ENCODE measurements at regions not wholly inside any gene's neighbourhood (a gene's known extent, or its start where the extent isn't known, plus 50 kb on each side); places are given as distances from the start of the nearest gene placed in this dataset.
"Not testable (repeated sequence)": the region's sequence is repeated elsewhere in the genome, so short reads cannot be mapped to it uniquely, and the experiment has no call there.

- DNase-seq, result peak; percentile 79
These were observed 89.2 kb upstream of the ARID1B start for GRCh38 chr6:156687789-156688619.

DNA sequence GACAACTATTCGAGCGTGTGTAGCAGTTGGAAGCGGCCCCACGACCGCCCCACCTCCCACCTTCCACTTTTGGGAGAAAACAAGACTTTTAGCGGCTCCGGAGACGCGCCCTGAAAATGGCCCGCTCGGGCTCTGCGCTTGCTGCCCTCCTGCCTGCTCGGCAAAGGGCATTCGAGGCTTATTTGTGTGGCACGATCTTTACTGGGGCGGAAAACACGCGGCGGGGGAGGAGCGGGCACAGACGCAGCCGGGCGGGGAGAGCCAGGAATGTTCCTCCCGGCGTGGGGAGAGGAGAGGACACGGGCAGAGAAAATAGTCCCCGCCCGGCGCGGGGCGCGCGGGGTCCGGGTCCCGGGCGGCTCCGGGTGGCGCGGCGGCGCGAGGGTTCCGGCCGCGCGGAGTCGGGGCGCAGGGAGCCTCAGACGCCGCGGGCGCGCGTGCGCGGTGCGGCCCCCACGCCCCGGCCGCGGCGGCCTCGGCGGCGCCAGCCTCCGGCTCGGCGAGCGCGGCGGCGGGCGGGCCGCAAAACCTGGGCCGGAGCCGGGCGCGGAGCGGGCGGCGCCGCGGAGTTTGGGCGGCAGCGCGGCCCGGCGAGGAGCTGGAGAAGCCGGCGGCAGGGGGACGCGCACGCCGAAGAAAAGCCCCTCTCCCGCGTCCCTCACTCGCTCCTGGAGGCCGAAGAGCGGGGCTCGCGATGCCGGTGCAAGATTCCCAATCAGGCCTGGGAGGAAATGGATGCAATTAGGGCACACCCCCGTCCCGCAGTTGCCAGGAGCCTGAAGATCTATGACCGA lies 90.0 kb upstream of the ARID1B start:
- DNase-seq, result peak; percentile 73

DNA sequence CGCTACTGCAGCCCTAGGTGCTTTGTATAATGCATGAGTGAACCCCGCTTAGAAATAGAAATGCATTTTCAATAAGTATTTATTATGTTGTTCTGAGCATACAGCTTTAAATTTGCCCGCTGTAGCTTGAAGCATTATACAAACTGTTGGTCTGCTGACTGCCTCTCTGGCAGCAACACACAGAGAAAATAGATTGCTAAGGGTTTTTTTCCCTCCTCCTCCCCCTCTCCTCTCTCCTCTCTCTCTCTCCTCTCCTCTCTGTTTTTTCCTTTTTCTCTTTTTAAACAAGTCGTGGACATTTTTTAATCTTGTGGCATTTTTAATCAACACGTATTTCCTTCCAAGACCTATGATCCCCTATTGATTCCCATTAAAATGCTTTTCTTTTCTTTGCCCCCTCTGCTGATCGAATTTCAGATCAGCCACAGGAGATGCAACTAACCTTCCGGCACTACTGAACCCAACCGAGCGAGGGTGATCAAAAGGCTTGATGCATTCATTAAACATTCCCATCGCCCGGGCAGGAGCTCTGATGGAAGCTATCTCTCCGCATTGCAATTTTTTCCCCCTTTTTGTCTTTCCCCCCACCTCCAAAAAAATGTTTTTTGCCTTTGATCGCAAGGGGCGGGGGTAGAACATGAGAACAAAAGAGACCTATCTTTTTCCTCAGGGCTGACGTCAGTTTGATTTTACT lies 90.7 kb upstream of the ARID1B start:
- DNase-seq, result peak; percentile 82

DNA sequence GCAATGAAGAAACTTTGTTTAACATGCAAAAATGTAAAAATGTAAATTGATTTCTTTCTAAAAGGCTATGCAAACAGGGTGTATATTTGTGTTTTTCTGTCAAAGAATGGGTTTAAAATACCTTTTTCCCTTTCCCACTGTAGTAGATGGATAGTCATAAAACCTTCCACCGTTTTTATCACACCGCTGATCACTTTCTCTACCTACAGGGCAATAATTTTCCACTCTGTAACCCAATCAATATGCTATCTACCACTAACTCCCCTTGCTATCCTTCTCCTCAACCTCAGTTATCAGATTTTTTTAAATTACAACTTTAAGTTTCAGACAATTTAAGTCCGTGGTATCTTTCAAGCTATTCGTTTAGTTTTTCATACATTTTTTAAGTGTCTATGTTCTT lies 91.4 kb upstream of the ARID1B start:
- peak; percentile 3 for DNase-seq

DNA sequence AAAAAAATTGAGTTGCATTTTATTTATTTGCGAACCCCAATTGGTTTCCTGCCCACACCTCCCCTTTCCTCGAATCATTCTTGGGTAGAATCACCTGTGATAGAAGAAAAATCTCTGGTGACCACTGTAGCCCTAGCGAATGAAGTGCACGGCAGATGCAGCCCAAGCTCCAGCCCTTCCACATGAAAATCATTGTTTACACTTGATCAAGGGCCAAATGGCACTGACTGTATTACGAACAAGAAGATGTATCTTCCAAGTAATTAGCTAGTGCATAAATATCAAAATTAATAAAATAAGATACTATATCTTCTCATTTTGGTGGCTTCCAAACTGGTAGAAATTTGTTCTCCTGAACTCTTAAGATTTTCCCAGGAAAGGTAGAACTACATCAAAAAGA lies 93.4 kb upstream of the ARID1B start:
- no peak for DNase-seq

DNA sequence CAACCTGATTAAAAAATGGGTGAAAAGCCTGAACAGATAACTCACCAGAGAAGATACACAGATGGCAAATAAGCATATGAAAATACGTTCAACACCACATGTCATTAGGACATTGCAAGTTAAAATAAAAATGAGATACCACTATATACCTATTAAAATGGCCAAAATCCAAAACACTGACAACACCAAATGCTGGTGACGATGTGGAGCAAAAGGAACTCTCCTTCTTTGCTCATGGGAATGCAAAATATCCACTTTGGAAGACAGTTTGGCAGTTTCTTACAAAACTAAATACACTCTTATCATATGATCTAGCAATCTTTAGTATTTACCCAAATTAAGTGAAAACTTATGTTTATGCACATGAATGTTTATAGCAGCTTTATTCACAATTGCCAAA lies 100.5 kb upstream of the ARID1B start:
- DNase-seq, result no peak

- no peak for DNase-seq
These were observed 103.0 kb upstream of the ARID1B start for GRCh38 chr6:156674197-156674596.

DNA sequence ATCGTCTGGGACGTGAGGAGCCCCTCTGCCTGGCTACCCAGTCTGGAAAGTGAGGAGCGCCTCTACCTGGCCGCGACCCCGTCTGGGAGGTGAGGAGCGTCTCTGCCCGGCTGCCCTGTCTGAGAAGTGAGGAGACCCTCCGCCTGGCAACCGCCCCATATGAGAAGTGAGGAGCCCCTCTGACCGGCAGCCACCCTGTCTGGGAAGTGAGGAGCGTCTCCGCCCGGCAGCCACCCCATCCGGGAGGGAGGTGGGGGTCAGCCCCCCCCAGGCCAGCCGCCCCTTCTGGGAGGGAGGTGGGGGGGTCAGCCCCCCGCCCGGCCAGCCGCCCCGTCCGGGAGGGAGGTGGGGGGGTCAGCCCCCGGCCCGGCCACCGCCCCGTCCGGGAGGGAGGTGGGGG lies 107.1 kb upstream of the ARID1B start:
- not testable (repeated sequence) for DNase-seq

DNA sequence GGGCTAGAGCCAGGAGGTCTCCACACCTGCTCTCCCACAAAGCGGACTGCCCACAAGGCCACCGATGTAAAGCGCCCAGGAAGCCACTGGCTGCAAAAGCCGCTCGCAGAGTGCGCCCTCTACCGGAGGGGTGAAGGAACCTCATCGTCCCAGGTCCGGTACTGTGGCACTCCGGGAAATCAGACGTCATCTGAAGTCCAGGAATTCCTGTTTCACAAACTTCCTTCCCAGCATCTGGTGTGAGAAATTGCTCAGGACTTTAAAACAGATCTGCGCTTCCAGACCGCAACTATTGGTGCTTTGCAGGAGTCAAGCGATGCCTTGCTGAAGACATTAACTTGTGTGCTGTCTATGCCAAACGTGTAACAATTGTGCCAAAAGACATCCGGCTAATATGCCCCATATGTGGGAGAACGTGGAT lies 115.1 kb upstream of the ARID1B start:
- DNase-seq, result peak; percentile 33

- DNase-seq, result no peak
These were observed 116.8 kb upstream of the ARID1B start for GRCh38 chr6:156660389-156660788.

DNA sequence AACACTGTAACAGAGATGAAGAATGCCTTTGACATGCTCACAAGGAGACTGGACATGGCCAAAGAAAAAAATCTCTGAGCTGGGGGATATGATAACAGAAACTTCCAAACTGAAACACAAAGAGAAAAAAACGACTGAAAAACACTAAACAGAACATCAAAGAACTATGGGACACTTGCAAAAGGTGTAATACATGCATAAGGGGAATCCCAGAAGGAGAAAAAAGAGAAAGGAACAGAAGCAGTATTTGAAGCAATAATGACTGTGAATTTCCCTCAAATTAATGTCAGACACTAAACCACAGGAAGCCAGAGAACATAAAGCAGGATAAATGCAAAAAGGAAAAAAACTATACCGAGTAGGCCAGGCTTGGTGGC lies 117.4 kb upstream of the ARID1B start:
- no peak for DNase-seq

DNA sequence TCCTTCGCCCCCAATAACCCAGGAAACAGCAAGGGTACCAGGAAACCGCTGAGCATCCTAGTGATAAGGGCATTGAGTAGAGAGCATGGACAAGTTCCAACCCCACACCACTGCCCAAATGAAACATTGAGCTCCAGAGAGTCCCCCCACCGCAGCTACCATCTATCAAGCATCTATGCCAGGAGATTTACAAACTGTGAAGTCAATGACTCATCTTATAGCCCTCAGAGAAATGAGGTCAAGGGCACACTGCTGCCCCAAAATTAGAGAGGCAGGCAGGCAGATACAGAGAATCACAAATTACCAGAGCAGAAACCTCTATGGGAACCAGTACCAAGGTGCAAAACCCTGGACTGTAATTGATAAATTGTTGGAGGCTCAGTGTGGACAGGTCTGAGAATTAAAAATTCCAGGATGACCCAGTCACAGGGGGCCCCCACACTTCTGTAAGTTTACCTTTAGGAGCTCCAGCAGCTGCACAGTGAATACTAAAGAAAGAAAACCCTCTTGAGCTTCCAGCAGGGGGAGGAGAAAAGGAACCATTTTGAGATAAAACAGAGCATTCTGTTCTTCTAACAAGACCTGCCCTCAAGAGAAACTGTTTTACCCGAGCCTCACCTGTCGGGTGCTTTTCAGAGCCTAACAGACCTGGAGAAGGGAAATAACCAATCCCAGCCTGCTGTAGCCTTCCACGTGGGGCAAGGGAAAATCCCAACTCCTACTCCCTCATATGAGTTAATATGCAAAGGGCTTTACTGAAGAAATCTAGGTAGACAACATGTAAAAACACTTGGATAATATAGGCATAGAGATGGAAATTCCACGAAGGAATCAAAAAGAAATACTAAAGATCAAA lies 118.0 kb upstream of the ARID1B start:
- DNase-seq, result no peak

DNA sequence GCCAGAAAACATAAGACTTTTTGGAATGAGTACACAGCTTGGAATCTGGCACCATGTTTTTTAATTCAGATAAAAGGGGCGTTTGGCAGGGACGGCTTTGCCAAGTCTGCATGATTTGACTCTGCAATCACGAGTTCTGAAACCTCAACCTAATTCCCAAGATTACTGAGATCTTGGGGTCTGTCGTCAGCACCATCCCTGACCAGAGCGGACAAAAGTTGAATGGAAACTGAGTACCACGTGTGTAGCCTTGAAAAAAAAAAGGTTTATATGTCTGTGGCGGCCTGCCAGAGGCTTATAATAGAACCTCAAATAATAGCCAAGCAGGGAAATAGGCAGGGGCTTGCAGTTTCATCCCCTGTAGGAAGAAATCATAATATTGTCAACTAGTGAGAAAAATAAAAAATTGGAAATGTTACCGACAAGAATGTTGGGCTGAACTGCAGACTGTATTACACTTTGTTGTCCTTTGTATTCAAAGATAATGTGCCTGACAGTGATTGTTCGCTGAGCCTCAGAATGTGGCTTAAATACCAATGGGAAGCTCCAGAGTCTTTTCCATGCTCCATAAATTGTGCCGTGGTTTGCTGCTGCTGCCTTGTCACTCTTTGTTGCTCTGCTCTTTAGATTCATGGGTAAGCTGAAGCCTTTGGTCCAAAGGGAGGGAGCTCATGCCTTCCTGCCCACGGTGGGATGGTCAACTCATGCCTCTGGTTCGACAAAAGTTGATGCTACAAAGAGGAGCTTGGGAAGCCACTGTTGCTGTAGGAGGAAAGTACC lies 118.8 kb upstream of the ARID1B start:
- DNase-seq, result no peak

DNA sequence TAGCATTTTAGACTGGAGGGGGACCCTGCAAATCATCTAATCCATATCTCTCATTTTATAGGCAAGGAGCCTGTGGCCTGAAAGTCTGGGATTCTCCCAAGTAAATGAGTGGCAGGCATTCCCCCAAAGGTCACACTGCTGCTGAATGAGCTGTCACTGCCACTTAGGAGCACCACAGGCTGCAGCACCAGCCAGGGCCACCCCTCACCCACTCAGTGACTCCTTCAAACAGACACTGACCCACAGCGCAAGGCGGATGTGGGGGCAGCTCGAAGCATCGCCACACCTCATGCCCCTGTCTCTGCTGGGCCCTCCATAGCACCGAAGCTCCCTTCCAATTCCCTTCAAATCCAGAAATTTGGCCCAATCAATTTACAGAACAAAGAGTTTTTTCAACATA lies 119.9 kb upstream of the ARID1B start:
- DNase-seq, result no peak

DNA sequence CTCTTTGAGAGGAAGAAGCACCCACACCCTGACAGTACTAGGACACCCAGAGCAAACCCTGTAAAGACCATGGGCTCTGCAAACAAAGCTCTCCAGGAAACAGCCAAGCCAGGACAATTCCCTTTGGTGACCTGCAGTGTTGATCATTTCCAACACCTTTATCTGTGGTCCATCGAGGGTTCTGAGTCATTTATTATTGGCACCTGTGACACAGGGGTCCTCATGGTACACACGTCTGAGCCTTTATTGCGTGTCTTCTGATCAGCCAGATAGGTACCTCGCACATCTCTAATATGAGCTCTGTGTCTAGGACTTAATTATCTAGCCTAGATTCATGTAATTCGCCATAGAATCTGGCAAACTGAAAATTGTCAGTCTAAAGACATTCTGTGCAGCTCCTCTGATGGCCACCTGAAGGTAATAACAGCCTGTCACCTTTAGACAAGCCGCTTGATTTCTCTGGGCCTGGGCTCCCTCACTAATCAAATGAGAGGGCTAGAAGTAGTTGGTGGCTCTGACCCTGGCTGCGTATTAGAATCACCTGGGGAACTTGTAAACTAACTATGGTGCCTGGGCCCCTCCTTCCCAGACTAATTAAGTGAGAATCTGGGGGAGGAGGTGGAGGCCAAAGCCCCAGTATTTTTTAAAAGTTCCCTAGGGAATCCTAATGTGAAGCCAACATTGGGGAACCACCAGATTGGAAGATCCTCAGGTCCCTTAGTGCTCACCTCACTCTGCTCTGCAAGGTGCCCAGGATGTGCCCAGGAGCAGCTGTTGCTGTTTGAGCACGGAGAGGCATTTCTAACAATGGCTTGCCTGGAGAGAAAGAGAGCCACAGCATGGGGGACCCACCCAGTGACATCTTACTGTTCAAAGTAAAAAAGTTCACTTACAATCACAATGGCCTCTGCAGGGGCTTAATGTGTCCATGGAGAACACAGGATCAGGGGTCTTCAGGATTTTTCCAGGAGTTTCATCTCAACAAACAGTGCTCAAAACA lies 122.0 kb upstream of the ARID1B start:
- no peak for DNase-seq

DNA sequence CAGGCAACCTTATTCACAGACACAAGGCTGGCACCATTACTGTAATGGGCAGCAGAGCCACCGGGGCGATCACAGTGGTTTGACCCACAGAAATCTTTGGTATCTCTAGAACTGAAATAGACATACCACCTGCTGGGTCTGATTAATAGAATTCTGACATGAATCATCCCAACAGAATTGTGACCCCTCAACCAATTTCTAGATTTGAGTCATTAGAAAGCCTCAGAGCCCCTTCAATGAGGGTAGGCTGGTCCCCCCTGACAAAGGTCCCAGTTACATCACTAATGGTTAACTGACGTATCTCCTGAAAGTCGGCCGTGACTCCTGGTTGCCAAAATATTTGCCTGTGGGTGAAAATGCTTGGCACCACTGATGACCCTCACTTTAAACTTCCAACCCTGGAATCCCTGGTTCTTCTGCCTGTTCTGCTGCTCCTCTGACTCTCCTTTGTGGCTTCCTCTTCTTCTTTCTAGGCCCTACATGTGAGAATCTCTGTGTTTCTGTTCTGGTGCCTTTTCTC lies 124.9 kb upstream of the ARID1B start:
- no peak for DNase-seq

GRCh38 chr6:156651486-156651885 lies 125.7 kb upstream of the ARID1B start:
- DNase-seq, result no peak

DNA sequence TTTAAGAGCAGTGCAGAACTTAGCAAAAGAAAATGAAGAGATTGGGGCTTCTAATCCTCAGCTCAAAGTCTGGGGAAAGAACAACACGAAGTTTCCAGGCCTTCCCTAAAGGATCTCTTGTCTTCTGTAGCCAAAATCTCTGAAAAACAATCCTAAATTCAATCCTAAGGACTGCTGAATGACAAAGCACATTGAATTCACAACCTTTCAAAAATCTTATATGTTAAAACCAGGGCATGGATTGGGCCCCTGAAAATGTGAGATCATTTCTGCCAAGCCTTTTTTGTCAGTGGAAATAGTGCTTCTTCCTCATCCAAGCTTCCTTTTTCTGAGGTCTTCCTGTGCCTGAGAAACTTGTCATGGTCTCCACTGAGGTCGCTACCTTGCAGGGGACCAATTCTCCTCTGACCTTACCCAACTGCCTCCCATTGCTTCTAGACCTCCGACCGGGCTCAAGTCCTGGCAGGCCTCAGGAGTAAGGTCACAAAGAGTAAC lies 126.2 kb upstream of the ARID1B start:
- DNase-seq, result no peak

GRCh38 chr6:156648616-156649015 lies 128.6 kb upstream of the ARID1B start:
- no peak for DNase-seq

GRCh38 chr6:156647991-156648390 lies 129.2 kb upstream of the ARID1B start:
- DNase-seq, result no peak

Measured in hematopoietic multipotent progenitor cell treated with erythropoietin and hydrocortisone succinate and interleukin-3 and kit ligand, for 8 days (in vitro differentiated cells).